ACHN (cell line): ENCODE measurements at regions not wholly inside any gene's neighbourhood (a gene's known extent, or its start where the extent isn't known, plus 50 kb on each side); places are given as distances from the start of the nearest gene placed in this dataset.

Experiments
- DNase-seq: peaks from one replicate; pipeline ENCODE4 v3.0.0-alpha.2; 2015
- in situ Hi-C: cut with HindIII; loops from 2 replicates; pipeline ENCODE4 v1.10.0; 2017; ENCODE audit warnings: low sequenced_read_pairs, low pct_ligation_motif_present, low pct_unique_long_range_greater_than_20kb

DNA sequence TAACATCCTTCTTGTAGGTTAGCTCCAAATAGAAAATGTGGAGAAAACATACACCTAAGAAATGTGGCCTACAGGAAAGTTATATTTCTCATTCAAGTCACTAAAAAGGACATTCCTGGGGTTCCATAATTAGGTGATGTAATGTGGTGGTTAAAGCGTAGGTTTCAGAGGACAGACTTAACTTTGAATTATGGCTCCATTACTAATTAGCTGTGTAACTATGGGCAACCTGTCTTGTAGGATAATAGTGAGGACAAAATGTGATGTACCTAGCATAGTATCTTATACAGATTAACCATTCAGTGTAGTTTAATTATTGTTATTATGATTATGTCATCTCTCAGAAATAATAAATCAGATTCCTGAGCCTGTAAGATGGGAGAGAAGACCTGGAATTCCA is 602.5 kb downstream of the TSN start:
- in situ Hi-C loops = no loop called here
- no peak for DNase-seq

DNA sequence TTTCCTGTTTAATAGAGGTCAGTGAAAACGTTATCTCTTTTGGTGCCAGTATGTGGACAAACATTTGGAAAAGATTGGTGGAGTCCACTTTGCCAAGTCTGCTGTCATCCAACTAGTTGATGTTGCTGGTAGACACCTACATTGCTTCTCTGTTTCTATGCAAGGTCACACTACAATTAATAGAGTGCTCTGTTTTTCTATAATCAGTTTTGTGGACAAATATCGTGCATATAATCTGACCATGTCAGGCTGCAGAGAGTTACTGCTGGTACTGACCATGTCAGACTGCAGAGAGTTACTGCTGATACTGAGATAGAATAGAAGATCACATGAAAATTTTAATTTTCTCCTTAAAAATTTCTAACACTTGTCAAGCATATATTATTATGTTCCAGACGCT is 603.3 kb downstream of the TSN start:
- DNase-seq = no peak
- in situ Hi-C loops = no loop called here

DNA sequence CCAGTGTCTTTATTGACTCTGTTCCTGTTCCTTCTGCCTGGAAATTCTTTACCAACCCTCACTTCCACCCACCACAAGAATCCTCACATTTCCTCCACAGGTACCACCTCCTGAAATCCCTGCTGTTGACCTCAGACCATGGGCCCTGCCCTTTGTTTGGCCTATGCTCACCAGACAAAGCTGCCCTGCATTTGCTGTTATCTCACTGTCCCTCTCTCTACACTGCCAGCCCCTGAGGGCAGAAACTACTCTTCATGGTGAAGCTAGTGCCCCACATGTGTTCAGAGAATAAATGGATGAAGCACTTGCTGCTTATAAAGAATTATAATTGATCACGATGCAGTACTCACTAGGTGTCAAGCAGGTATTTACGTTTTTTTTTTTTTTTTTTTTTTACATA is 608.4 kb downstream of the TSN start:
- in situ Hi-C loops = no loop called here
- no peak for DNase-seq

DNA sequence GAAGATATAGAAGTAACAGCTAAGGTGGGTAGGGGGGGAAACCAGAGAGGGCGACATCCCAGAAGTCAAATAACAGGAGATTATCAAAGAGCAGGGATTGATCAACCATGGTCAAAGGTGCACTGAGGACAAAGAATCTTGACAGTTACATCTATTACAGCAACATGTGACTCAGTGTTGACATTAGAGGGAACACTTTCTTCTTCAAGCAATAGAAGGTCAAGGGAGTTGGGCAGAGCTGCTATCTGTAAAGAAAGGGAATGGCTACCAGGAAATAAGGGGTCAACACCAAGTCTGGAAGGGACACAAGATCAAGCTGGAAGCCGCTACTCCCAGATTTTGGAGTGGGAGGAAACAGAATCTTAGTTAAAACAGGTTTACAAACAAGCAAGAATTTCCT is 611.0 kb downstream of the TSN start:
- in situ Hi-C loops = no loop called here
- no peak for DNase-seq

DNA sequence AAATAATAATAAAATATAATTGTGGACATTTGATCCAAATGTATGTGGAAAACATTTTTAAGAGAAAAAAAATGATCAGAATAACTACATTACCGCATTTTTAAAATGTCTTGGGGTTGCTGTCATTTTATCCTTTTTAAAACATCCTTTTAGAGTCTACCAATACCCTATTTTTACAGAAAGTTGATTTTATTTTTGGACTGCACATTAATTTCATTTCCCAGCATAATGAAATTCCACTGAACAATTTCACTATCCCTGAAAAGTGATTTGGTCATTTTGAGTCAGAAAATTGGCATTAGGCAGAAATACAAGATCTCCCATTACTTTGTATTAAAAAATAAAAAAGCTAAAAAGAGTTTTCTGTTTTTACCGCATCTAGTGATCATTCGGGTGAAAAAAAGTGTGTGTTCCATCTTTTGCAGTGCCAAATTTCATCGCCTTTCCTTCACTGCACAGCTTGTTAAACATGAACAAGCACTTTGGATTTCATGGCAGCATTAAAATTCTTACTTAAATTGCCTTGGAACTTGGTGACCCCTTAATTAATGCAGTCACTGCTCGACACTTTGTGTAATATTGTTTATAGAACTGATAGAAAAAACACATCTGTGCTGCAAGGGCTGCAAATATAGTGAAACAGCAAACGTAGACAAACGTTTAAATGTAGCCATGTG is 611.7 kb downstream of the TSN start:
- DNase-seq = no peak
- in situ Hi-C loops = no loop called here

DNA sequence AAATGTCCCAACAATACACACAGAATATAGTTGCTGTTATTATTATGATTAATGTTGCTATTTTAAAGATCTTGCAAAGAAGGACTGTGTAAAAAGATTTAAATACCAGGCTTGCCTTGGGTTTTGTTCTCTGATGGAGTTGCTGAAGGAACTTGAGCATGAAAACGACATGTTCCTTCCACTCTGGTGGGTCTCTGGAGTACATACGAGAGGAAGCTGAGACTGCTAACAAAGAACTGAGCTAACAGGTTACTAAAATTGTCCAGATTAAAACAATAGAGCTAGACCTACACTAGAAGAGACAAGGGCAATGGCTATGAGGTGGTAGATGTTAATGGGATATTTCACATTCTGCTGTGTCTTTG is 612.2 kb downstream of the TSN start:
- DNase-seq = no peak
- in situ Hi-C loops = no loop called here

DNA sequence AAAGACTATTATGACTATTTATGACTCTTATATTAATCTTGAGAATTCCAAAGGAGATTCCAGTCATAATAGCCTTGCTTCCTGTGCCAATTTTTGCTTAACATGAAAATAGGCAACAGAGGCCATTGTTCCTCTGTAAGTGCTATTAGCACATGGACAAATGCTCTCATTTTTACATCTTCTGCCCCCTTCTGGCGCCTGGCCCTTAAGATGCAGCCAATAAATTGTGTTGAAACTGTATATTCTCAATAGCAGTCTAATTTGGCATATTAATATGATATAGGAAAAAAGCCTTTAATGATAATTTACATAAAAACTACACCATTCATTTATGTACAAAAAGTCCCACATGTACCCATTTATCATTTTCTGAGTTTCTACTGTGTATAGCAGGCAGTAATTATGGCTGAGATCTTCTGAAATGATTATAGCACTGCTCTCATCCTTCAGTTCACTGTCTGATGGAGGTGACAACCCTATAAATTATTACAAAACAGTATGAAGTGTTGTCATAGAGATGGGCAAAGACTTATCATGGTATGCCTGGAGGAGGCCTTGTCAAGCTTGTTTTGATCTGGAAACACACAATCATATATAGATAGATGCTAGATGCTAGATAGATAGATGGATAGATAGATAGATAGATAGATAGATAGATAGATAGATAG is 613.3 kb downstream of the TSN start:
- in situ Hi-C loops = no loop called here
- DNase-seq = peak; percentile 37

DNA sequence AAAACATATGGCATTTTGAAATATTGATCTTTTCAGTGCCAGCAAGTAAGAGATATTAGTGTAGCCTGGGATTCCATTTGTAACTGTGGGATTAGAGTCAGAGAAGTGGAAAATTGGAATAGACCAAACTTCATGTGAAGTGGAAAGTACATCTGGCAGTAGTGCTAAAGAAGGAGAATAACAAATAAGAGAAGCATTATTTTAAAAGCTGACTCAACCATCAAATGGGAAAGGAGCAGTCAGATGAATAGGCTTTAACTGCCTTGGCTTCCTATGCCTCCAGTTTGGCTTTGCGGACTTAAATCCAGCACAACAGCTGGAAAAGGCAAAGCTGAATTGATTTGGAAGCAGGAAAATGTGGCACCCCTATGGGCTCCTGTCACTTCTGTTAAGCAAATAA is 623.1 kb downstream of the TSN start:
- in situ Hi-C loops = no loop called here
- DNase-seq = no peak

DNA sequence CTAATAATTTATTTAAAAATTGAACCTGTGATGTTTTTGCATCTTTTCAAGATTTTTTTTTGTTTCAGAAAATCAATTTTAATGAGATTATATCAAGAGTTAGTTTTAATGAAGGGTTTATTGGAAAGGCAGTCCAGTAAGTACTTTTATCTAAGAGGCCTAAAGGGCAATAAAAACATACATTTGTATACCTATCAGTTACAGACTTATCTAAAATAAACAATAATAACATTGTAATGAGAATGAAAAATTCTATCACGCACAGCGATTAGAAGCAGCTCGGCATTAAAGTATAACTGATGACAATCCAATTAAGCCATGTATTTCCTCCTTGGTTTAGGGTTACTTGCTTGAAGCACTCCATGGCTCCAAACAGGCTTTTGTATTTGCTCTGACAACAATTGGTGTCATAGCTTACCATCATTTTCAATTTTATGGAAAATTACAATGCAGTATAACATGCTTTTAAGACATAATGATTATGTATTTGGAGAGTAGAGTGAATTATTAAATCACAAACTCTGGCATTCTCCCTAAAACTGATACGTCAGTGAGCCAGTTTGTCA is 629.4 kb downstream of the TSN start:
- DNase-seq = no peak
- in situ Hi-C loops = no loop called here

DNA sequence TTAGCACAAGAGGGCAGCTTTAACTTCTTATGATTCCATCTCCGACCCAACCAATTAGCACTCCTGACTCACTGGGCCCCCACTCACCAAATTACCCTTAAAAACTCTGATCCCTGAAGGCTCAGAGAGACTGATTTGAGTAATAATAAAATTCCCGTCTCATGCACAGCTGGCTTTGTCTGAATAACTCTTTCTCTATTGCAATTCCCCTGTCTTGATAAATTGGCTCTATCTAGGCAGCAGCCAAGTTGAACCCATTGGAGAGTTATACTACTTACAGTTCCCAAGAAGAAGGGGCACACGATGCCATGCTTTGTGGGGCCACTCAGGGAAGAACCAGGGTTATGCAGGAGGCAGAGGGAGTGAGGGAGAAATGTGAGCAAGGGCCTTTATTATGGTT is 632.8 kb downstream of the TSN start:
- DNase-seq = no peak
- in situ Hi-C loops = no loop called here

DNA sequence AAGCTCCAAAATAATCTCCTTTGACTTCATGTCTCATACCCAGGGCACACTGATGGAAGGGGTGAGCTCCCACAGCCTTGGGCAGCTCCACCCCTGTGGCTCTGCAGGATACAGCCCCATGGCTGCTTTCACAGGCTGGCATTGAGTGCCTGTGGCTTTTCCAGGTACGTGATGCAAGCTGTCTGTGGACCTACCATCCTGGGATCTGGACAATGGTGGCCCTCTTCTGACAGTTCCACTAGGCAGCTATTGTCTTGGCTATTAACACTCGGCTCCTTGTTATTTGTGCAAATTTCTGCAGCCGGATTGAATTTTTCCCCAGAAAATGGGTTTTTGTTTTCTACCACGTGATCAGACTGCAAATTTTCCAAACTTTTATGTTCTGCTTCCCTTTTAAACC is 634.2 kb downstream of the TSN start:
- in situ Hi-C loops = no loop called here
- no peak for DNase-seq

DNA sequence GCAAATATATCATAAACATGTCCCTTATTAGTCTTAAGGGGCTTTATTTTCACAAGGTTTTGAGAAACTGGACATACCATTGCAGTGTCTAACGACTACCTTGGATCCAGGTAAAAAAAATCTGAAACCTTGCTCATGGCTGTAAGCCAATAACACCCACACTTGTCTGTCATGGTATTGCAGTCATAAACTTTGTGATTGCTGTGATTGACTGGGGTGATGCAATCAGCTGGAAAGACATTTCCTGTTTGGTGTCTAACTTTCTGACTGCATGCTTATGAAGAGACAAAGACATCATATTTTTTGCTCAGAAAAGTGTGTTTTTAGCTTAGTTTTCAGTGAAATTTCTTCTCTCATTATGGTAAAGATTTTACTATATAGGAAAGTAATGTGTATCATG is 635.0 kb downstream of the TSN start:
- peak; percentile 53 for DNase-seq
- in situ Hi-C loops = no loop called here

DNA sequence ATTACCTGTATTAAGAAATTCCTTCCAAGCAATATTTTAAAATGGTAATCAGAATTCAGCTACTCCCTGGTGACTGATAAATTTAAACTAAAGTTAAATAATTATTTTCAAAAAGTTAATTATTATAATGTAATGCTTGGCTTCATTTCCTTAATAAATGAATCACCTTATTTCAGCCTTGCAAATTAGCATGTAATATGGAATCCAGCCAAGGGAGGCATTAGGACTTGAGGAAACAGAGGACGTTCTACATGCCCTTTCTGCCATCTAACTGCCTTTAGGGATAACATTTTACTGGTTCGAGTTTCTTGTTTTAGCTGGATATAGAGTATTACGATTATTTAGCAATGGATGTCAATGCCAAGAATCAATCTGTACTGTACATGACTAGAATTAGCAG is 636.3 kb downstream of the TSN start:
- no peak for DNase-seq
- in situ Hi-C loops = no loop called here

DNA sequence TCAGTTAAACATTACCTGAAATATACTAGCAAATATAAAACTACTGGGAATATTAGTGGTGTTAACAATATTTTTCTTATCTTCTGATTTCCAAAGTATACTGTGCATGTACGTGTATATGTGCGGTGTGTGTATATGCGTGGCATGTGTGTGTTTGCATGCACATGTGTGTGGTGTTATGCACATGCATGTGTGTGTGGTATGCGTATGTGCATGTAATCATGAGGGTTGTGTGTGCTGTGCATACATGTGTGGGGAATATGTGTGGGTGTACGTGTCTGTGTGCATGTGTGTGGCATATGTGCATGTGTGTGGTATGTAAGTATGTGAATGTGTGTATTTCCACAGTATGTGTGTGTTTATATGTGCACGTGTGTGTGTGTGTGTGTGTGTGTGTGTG is 640.2 kb downstream of the TSN start:
- DNase-seq = no peak
- in situ Hi-C loops = no loop called here

DNA sequence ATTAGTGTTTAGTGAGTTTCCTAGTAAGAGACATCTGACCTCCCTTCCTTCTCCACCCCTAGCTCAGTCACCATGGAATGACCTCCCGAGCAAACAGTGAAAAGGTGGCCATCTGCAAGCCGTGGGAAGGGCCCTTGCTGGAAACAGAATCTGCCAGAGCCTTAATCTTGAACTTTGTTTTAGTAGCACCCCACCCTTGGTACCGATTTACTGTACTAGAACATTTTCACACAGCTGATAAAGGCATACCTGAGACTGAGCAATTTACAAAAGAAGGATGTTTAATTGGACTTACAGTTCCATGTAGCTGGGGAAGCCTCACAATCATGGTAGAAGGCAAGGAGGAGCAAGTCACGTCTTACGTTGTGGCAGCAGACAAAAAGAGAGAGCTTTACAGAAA is 655.8 kb downstream of the TSN start:
- no peak for DNase-seq
- in situ Hi-C loops = no loop called here

DNA sequence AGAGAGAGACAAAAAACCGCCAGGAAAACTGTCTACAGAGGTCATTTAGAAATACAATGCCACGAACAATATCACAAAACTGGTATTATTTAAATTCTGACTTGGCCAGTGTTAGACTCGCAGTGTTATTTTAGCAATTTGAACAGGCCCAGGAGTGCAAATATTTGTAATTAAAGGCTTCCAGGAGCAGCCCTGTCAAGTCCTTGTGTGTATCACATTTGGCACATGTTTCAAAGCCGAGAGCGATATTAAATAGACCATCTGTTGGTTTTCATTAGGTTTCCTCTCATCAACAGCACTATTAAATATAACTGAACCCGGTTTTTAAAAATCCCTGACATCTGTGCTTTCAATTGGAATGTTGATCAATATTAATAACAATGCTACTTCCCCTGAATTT is 656.9 kb downstream of the TSN start:
- in situ Hi-C loops = no loop called here
- DNase-seq = no peak

DNA sequence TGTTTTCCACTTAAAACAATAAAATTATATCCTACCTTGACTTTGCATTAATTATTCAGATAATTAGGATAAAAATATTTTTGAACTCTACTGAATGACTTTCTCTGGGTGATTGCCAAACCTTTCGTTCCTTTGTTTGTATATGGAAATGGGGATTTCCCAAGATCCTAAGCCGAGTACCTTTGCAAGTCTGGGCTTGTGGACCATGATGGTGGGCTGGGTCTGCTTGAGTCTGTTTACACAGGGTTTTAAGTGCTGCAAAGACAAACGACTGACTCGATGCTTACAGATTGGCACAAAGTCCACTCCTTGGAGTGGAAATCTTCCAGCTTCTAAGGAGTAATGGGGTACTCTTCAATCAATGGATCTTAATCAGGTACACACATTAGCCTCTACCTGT is 659.5 kb downstream of the TSN start:
- no peak for DNase-seq
- in situ Hi-C loops = no loop called here

DNA sequence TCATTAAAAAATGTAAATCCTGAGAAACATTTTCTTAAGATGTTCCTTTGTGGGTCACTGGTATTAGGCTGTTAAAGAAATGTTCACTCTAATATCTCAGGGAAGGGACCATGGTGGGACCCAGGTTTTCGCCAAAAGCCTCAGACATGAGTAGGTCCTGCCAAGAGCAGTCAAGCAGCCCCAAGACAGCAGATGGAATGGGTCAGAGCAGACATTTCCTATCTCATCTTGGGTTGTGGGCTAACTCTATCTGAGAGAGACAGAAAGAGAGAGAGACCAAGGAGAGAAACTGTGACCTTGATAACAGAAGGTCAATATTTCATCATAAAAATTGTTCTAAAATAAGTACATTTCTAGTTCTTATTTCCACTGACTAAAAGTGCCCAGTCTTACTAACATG is 661.7 kb downstream of the TSN start:
- in situ Hi-C loops = no loop called here
- no peak for DNase-seq

DNA sequence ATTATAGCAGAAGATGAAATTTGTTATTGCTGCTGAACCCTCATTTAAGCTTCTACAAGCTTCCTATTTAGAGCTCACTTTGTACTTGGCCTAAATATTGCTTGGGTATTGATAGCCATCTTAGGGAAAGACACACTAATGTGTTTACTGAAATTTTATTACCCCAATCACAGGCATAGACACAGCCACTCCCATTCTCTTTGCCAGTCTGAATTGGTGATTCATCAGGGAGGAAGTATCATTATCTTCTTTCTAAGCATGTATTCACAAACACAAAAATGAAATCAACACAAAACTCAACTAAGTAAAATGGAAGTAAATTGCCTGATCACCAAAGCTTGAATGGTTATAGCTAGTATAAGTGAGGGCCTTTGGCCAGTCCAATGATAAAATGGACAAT is 666.3 kb downstream of the TSN start:
- no peak for DNase-seq
- in situ Hi-C loops = no loop called here

DNA sequence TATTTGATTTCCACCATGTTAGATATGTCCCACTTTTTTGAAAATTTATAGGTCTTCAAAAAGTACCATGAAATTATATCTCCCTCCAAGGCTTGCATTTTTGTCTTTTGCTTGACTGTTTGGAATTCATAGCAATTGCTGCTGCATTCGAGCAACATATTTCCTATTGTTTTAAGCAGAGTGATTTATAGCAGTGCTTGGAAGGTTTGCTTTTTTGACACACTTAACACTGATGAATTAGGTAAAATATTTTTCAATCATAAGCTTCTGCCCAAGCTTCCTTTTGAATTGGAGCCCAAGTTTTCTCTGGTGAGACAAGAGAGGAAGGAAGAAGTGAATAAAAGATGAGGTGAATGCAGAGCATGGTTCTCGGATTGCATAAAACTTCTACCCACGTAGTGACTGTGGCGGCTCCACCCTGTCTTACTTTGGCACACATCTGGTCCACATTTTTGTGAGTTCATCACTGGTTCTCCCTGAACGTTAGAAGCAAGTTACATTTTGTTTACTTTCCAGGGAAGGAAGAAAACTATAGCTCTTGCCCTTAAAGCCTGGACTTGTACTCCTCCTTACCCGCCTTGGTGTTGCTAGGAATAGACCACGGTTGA is 667.0 kb downstream of the TSN start:
- DNase-seq = no peak
- in situ Hi-C loops = no loop called here
